HUDEP-2 (cell line): ENCODE measurements at regions not wholly inside any gene's neighbourhood (a gene's known extent, or its start where the extent isn't known, plus 50 kb on each side); places are given as distances from the start of the nearest gene placed in this dataset.
A peak's percentile ranks its signal among the peaks of the same experiment; 100 is the strongest.
"Not testable (repeated sequence)": the region's sequence is repeated elsewhere in the genome, so short reads cannot be mapped to it uniquely, and the experiment has no call there.

Source experiments
- DNase-seq, 76 experiments: peaks; one replicate each; lab custom pipeline; 2025; ENCODE audit not compliant: unreplicated experiment in 76 of 76; lab: John Stamatoyannopoulos, UW

DNA sequence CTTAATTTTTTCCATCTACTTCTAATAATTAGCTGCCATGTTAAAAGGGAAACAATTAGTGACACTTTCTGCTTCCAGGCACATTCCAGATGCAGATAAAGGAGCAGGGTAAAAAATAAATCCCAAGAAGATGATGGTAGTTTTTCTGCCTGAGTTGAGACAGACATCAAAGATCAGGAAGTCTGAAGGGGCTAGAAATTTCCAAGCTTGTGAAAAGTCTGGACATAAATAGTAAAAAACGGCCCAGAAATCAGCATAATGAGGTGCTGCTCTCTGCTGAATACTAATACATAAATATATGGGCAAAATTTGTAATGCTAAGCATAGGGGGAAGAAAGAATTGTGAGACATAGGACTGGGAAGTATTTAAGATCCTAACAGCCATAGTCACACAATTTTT, 460.0 kb upstream of the RGS18 start:
- DNase-seq, result no peak

DNA sequence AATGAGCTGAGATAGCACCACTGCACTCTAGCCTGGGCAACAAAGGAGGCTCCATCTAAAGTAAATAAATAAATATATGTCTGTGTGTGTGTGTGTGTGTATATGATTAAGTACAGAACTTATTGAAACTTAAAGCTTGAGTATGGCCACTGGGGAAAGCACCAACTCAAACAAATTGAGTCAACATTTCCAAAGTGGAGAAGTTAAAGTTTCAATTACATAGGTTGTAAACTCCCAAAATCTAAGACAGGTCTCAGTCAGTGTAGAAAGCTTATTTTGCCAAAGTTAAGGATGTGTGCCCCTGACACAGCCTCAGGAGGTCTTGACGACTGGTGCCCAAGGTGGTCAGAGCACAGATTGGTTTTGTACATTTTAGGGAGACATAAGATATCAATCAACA, 458.9 kb upstream of the RGS18 start:
- DNase-seq, result no peak

DNA sequence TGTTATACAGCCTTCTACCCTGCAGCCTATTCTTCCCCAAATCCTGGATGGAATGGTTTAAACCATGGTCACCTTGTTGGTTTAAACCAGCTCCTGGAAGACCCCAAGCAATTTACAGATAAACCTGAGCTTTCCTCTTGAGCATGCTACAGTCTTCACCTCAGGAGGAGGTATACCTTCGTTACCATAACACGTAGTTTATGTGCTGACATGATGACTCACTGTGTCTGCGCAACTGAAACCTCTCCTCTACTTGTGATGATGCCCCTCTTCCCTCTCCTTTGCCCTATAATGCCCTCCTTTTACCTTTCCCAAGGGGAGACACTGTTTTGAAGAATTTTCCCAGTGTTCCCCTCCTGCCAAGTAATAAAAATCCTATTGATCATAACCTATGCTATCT, 457.3 kb upstream of the RGS18 start:
- DNase-seq, result no peak

DNA sequence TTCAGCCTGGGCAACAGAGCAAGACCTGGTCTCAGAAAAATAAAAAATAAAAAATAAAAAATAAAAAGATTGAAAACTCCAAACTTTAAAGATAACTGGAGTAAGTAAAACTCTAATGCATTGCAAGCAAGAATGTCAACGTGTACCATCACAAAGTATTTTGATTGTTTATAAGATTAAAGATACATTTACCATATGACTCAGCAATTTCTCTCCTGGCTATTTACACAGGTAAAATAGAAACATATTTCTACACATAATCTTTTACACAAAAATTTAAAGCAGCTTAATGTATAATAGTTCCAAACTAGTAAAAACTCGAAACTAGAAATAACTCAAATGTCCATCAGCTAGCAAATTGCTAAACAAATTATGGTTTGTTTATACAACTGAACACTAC, 456.1 kb upstream of the RGS18 start:
- DNase-seq, result no peak

DNA sequence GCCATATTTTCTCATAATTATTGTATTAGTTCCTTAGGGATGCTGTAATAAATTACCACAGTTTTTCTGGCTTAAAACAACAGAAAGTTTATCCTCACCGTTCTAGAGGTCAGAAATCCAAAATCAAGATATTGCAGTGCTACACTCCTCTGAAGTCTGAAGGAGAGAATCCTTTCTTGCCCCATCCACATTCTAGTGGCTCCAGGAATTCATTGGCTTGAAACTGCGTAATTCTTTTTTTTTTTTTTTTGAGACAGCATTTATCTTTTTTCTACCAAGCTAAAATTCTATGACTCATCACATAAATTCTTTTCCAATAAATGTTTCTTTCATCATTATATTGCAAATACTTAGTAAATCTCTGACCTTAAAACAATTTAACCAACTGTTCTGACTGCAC, 451.0 kb upstream of the RGS18 start:
- DNase-seq, result no peak

DNA sequence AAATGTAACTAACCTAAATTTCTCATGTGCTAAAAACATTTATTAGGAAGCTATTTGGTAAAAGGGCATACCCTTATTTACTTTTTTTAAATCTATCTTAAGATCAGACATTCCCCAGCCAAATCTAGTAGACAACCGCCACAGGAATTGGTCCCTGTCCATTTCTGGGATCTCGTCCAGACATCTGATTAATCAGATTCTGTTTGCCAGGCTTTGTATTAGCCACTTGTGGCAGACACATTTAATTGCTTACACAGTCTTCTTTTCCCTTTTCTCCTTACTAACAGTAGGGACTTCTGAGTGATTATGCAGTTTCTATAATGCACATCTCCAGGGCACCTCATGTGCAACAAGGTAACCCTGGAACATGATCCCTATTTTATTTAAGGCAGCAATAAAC, 449.0 kb upstream of the RGS18 start:
- DNase-seq, result no peak

DNA sequence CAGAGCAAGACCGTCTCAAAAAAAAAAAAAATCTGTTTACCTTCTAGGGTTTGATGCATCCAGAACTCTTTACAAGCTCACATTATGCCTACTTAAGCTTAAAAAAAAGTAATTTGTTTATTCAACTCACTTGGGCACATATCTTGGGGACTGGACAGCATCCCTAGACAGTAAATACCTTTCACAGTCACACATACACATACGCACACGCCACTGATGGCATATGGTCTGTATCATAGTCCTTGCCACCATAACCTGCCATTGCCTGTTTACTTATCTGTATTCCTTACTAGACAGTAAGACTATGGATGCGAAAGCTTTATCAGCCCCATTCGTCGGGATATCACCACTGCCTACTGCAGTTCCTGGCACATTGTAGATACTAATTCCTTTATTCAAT, 446.3 kb upstream of the RGS18 start:
- no peak for DNase-seq

DNA sequence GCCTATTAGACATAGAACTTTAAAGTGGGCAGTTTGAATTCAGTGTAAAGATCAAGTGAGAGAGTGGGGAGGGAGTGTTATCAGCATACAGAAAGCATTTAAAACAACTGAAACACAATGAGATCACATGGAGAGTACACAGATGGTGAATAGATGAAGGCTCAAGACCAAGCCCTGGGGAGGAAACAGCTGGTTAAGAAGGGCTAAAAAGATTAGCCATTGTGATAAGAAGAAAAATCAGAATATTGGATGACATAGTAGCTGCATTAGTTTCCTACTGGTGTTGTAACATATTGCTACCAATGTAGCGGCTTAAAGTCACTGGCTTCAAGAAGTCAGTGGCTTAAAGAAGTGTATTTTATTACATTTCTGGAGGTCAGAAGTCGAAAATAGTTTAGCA, 443.4 kb upstream of the RGS18 start:
- DNase-seq, result peak in 15 of 76 experiments; percentile 7 to 59 (median 13)

DNA sequence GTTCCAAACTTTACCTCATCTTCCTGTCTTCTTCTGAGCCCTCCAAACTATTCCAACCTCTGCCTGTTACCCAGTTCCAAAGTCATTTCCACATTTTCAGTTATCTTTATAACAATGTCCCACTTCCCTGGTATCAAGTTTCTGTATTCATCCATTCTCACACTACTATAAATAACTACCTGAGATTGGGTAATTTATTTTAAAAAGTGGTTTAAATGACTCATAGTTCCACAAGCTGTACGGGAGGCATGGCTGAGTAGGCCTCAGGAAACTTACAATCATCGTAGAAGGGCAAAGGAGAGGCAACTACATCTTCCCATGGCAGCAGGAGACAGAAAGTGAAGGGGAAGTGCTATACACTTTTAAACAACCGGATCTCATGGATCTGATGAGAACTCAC, 428.5 kb upstream of the RGS18 start:
- no peak for DNase-seq

DNA sequence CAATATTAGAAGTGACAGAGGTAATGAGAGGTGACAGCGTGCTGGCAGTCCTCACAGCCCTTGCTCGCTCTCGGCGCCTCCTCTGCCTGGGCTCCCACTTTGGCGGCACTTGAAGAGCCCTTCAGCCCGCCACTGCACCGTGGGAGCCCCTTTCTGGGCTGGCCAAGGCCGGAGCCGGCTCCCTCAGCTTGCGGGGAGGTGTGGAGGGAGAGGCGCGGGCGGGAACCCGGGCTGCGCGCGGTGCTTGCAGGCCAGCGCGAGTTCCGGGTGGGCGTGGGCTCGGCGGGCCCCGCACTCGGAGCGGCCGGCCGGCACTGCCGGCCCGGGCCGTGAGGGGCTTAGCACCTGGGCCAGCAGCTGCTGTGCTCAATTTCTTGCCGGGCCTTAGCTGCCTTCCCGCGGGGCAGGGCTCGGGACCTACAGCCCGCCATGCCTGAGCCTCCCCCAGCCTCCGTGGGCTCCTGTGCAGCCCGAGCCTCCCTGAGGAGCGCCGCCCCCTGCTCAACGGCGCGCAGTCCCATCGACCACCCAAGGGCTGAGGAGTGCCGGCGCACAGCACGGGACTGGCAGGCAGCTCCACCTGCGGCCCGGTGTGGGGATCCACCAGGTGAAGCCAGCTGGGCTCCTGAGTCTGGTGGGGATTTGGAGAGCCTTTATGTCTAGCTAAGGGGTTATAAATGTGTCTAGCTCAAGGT, 426.5 kb upstream of the RGS18 start:
- DNase-seq, result not testable (repeated sequence)

DNA sequence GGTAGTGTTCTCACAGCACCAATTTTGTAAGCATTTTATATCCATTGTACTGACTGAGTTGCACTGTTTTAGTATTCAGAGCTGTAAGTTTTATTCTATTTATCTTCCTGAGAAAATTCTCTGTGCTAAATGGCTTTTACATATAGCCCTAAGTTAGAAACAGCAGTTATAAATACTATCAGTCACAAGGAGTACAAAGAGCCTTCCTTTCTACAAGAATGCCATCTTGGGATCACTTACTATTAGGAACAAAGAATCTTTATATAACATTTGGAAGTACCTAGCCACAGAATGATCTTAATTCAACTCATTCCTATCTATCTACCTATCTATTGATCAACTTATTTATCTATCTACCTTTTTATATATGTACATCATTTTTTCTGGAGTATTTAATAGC, 423.9 kb upstream of the RGS18 start:
- DNase-seq, result no peak

DNA sequence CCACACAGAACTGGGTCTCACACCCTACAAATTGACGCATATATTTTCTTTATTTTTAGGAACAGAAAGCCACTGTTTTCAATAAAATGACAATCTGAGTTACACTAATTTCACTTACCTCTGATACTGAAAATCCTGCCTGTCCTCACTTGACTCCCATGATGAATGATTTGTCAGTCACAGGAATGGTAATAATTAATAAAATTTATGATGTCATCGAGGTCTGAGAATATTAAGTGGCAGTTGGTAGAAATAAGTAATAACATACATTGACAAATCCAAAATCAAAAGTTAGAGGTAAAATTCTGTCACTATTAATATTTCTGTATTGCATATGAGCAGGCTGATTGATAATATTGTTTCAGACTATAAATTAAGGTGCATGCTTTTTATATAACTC, 418.7 kb upstream of the RGS18 start:
- no peak for DNase-seq

DNA sequence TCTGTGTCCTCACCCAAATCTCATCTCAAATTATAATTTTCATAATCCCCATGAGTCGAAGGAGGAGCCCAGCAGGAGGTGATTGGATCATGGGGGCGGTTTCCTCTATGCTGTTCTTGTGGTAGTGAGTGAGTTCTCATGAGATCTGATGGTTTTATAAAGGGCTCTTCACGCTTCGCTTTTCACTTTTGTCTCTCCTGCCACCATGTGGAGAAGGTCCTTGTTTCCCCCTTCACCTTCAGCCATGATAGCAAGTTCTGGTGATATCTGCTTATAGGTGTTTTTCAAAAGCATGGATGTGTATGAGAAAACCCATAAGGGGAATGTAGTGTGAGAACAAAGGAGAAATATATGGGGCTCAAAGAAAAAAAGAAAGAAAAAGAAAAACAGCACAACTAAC, 405.9 kb upstream of the RGS18 start:
- peak in 1 of 76 experiments; percentile 2 for DNase-seq

DNA sequence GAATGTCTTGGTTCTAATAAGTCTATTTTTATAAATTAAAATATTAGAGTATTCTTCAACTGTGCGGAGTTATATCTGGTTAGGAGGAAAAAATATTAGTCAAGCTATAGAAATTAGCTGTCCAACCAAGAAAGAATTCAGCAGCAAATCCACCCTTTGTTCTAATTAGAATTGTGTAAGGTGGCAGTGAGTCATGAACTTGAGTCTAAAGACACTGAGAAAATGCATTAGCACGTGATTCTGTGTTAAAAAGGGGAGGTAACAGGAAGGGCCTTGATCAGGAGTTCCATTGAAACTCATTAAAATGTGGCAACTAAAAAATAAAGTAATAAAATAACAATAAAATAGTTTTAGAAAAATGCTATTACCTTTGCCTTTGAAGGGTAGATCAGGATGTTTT, 398.2 kb upstream of the RGS18 start:
- DNase-seq, result no peak

DNA sequence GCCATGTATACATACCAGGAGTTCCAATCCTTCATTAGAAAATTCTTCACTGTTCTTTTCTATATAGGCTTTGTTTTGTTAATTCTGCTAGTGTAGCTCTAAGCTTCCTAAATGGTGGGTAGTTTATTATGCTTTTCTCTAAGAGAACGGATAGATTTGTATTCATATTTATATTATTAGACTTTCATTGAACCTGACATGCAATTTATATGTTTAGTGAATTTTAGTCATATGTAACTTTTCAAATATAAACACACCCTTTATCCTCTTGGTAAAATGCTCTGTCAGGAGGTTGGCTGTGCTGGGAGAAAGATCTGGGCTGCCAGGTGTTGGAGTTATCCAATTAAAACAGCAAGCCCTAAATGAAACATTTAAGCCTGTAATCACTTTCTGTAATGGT, 369.7 kb upstream of the RGS18 start:
- DNase-seq, result no peak

DNA sequence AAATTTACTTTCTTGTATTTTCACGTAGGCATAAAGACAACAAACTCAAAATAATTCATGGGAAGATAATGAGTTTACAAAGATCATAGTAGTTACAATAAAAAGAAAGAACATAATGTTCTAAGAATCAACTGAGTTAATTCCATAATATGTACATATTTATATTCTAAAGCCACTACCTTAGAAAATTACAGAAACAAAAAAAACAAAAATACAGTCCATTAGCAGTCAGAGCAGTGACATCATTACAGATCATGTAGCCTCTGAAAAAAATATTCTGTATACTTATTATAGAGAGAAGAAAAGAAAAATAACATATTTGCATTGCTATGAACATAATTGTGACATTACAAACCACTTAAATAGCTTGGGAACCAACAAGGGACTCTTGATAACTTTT, 360.1 kb upstream of the RGS18 start:
- no peak for DNase-seq

DNA sequence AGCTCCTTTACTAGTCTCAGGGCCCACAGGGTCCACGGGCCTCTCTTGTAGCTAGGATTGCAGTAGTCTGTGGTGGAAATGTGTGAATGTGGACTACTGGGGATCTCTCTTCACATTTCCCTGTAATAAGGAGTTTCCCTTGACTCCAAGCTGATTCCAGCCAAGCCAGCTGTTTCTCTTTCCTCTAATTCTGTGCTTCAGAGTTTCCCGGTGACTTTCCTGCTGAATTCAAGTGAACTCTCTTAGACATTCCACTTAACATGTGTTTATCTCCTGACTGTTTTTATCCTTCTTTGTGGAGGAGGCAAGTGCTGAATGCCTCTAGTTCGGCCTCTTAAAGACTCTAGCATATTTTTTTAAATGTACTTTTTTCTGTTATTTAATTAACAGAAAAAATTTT, 354.0 kb upstream of the RGS18 start:
- DNase-seq, result no peak

DNA sequence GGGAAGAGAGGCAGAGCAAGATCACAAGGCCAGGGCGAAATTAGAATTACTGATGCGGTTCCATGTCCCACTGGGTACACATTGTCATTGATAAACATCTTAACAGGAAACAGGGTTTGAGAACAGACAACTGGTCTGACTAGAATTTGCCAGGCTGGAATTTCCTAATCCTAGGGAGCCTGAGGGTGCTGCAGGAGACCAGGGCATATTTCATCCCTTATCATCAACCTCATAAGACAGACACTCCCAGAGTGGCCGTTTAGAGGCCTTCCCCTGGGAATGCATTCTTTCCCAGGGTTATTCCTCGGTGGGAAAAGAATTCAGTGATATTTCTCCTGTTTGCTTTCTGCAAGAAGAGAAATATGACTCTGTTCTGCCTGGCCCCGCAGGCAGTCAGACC, 344.7 kb upstream of the RGS18 start:
- DNase-seq, result not testable (repeated sequence)

DNA sequence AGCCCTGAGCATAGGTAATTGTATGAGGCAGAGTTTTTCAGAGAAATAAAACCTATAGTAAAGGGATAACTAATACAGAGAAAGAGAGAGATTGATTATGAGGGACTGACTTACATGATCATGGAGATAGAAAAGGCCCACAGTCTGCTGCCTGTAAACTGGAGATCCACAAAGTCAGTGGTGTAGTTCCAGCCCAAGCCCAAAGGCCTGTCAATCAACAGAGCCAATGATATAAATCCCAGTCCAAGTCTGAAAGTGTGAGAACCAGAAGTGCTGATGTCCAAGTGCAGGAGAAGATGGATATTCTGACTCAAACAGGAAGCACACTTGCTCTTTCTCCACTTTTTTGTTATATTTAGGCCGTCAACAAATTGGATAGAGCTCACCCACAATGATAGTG, 340.1 kb upstream of the RGS18 start:
- no peak for DNase-seq

DNA sequence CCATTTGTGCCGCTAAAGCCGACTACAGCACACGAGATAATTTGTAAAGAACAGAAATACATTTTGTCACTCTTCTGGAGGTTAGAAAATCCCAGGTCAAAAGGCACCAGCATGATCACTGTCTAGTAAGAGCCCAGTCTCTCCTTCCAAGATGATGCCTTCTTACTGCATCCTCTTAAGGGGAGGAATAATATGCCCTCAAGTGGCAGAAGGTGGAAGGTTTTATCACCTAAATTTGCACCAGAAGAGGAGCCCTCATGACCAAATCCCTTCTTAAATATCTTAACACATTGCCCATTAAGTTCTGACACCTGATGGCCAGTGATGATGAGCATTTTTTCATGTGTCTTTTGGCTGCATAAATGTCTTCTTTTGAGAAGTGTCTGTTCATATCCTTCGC, 326.7 kb upstream of the RGS18 start:
- peak in 28 of 76 experiments; percentile 3 to 63 (median 37) for DNase-seq

DNA sequence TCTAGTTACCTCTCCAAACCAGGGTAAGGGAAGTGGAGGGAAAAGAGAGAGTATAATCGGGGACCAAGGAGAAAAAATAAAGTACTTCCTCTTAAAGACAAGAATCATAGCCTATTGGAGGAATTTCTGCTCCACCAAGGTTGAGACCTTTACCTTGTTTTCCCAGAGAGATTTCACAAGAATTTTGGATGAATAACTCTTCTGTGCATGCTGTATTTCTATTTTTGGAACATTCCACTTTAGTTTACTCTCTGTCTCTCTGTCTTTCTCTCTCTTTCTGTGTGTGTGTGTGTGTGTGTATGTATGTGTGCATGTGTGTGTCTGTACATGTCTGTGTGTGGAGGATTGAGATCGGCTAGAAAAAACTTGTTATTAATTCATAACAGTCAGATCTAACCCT, 318.4 kb upstream of the RGS18 start:
- DNase-seq, result no peak

DNA sequence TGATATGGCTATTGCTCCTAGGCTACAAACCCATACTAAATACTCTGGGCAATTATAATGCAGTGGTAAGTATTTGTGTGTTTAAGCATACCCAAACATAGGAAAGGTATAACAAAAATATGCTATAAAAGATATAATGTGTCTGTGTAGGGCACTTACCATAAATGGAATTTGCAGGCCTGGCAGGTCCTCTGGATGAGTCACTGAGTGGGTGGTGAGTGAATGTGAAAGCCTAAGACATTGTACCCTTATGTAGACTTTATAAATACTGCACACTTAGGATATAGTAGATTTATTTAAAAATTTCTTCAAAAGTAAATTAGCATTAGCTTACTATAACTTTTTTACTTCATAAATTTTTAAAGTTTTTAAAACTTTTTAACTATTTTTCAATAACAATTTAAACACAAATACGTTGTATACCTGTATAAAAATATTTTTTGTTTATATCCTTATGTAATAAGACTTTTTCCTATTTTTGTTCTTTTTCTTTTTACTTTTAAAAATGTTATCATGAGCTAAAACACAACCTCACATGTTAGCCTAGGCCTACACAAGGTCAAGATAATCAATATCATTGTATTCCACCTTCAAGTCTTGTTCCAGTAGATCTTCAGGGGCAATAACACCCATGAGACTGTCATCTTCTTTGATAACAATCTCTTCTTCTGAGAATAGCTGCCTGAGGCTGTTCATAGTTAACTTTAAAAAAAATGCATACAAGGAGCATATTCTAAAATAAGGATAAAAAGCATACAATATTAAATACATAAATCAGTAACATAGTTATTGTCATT, 306.3 kb upstream of the RGS18 start:
- DNase-seq, result peak in 38 of 76 experiments; percentile 1 to 76 (median 20)
